GM19240 (cell line): ENCODE measurements at regions not wholly inside any gene's neighbourhood (a gene's known extent, or its start where the extent isn't known, plus 50 kb on each side); places are given as distances from the start of the nearest gene placed in this dataset.

Experiments
- DNase-seq: peaks from one replicate; pipeline ENCODE4 v3.0.0; 2011; ENCODE audit warnings: low spot score; ENCODE audit not compliant: insufficient read length

DNA sequence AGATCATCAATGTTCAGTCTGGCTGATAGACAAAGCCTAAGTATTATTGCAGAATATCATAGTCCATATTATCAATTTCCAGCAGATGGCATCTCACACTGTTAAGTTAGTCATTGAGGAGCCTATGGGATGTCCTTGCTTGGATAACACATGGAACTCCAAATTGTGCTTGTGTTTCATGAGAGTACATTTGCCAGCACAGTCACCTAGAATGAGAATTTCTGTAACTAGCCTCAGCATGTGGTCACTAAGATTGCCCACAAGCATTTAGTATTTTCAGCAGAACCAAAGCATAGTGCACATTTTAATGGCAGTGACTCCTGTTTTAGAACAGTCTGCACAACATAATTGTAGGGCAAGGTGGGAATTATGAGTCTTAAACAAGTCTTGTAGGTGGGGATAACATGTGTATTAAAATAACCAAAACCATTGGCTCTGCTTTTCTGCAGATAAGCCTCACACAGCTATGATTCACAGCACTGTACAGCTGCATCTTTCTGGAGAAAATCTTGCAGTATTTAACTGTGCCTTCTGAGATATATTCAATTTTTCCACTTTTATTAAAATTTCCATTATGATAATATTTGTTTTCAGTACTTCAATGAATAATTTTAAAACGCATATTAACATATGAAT, 882.8 kb upstream of the SOX9 start:
- no peak for DNase-seq

DNA sequence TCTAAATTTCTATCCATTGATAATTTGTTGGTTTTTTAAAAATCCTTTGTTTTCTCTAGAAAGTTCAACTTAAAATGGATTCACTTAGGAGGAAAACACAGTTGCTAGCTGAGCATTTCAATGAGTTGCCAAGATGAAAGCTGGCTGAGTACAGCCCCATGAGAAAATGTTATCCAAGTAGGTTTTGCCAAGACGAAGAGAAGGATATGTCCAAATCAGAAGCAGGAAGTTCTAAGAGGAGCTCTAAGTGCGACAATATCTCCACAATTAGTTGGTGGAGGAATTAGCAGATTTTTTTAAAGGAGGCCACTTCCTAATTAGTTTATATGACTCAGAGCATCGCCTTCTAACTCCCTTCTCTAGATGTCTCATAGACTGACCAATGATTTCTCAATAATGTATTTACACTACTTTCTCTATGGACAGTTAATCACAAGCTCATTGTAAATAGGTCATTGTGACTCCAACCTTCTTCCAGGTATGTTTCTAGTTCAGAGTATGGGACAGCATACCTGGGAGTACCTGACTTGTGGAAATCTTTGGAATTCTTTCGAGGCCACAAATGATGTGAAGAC, 873.3 kb upstream of the SOX9 start:
- no peak for DNase-seq

DNA sequence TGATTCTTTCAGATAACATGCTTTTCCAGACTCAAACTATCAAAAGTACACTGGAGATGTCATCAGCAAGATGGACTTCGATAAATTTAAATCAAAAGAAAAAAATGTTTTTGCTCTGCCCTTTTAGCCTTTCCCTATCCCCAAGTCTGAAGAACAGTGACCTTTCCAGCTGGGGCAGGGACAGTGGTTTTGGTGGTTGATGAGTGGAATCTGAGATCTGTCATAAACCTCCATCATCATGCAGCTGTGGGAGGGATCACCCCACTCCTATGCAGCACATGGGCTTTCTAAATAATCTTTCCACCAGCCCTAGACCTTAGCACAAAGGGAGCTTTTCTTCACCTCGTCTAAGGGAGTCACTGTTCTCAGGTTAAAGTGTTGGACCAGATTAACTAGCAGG, 869.5 kb upstream of the SOX9 start:
- DNase-seq: no peak

DNA sequence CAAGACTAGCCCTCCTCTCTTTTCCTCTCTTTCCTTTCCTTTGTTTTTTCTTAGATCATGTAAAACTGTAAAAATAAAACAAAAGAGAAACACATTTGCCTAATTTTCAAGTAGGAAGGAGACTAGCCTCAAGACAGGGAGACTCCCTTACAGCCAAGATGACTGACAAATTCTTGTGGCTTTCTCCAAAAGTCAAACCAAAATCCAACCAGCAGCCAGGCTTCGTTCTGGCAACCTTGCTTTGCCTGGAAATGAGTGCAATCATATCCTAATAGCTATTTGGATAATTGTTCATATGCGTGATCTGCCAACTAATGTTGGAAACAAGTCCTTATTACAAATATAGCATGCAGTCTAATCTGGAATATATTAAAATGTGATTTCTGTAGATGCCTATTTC, 868.9 kb upstream of the SOX9 start:
- DNase-seq: no peak

DNA sequence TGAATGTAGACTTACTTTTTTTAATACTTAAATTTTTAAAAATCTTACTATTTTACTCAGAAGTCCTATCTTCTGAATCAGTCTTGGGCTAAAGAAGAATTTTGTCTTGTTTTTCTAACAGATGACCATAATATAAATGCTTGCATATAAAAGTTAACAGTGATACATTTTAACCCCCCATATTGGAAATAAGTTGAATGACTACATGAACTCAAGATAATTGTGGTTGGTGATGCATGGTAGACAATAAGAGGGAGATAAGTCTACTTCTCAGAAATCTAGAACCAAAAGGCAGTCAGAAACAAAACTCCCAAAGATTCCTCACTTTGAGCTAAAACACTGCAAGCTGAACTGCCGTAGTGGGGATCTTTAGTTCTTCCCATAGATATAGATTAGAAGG, 868.4 kb upstream of the SOX9 start:
- DNase-seq: no peak

DNA sequence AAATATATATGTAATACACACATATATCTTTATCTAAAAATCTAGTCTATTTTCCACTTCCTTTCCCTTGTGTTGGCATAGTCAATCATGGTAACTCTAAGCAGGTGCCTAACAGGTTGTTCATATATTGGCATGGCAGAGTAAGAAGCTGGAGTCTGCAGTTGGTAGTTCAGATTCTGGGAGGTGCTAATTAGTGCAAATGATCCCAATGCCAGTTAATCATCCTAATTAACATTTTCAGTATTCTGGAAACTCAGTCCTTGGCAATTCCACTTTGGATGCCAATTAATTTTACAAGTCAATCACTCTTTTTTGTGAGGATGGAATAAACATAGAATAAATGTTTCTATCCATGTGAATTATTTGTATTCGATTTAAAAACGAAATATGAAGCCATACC, 863.7 kb upstream of the SOX9 start:
- no peak for DNase-seq

DNA sequence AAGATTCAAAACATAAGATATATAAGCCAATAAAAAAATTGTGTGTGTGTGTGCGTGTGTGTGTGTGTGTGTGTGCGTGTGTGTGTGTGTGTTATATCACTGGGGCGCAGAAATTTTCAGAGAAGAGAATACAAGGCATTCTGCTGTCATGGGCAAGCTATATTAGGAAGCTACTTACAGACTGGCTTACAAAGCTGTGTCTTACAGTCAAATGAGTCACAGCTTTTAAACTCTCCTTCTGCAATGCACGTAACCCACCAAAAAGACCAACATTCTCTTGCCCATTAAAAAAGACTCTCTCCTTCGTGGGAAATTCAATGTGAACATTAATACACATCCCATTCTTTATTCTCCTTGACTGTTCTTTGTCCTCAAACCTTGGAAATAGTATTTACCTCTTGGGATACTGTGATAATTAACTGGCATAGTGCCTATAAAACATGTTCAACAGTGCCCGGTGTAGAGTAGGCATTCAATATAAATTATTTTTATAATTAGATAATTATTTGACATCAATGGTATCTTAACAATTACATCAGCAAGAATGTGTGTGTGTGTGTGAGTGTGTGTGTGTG, 860.4 kb upstream of the SOX9 start:
- DNase-seq: no peak

DNA sequence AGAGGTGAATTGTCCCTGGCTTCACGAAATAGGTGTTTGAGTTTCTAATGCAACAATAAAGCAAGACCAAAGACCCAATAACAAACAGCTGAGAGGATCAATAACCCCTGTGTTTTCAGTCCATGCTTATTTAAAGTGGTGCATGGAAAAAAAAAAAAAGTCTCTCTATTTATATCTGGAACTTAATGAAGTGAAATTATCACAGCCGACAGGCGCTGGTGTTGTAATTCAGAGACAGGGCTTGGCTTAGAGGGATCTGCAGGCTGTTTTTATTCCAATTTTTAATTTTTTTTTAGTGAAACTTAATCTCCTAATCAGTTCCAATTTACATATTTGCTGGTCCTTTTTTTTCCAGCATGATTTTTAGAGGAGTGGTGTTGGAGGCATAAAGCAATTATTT, 858.2 kb upstream of the SOX9 start:
- no peak for DNase-seq

DNA sequence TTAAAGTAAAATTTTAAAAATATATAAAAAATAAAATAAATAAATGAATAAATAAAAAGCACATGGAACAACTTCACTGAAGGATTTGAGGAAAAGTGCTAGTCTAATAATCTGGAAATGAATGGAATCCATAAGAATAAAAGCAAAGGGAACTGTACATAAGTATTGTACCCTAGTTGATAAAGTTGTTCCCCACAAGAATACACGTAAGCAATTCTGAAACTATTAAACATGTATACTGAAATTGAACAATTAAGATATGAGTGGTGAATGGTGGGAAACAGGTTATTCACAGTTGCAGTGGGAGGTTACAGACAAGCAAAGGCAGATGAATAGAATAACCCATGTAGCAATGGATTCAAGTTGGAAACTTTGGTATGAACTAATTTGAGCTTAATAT, 853.2 kb upstream of the SOX9 start:
- no peak for DNase-seq

DNA sequence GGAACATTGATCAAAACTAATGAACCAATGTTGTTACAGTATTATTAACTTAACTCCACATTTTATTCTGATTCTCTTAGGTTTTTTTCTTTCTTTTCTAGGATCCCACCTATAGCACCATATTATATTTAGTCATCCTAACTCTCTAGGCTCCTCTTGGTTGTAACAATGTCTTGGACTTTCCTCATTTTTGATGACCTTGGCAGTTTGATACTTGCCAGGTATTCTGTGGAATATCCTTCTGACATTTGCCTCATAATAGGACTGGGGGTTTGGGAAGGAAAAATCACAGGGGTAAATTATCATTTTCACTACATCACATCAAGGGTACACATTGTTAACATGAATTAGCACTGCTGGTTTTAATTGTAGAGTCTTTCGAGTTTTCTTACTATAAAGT, 851.6 kb upstream of the SOX9 start:
- DNase-seq: no peak

DNA sequence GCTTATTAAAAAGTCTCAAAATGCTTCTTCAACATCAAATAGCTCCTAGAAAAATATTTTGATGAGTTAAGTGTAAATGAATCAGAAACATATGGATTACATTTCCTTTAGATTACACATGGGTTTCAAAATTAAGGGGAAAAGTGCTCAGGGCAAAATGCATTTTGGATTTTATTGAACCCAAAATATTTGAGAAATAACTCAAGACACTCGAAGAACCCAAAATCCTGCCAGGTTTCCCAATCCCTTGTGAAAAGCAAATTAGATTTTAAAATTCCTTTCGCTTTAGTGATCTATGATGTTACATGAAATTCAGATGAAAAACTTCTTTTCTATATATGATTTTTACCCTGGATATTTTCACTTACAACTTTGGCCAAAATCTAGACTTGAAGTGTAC, 847.4 kb upstream of the SOX9 start:
- DNase-seq: no peak

DNA sequence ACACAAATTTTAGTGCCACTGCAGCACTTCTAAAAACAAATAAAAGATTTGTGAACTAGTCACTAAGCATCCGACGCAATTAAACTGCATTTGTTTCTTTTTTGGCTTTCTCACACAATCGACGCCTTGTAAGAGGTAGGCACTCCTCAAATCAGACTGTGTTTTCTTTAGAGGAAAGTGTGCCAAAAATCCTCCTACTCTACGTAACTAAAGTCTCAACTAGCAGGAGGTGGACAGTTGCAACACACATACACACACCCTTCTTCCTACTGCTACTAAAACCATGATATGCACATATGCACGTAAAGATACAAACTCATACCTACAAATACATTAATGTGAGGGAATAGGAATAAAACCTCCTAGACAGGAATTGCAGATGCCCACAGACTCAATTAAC, 844.7 kb upstream of the SOX9 start:
- no peak for DNase-seq

DNA sequence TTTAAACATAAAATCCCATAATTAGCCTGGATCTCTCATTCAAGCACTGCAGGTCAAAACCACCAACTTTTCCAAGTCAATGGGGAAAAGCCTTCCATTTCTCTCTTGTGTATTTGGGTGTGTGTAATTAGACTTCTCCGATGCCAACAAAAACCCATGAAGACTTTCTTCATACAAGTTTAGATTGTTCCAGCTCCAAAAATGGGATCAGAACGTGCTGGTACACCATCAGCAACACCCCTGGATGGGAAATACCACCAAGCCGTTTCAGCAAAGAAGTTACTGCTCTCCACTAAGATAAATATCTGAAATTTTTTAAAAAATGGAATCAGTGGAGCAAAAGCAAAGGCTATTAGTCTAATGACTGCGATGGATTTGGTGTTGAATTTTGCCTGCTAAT, 837.3 kb upstream of the SOX9 start:
- DNase-seq: no peak

DNA sequence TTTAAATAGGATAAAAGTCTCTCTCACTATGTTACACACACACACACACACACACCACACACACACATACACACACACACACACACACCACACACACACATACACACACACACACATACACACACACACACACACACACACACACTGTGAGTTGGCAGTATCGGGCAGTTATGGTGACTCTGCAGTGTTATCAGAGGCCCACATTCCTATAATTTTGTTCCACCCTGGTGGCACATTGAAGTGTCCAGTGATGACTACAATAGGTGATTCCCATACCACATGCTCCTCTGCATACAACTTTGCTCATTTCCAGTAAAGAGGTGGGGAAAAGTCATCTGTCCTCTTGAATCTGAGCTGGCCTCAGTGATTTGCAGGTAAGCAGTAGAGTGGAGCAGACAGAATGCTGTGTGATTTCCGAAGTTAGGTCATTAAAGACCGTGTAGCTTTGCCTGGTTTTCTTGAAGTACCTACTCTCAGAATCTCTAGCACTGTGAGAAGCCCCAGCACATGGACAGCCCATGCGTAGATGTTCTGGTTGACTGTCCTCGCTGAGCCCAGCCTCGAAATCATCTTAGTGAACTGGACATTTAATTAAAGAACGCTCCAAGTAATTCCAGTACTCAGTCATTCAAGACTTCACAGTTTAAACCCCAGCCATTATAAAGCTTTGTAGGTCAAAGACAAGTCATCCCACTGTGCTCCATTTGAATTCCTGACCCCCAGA, 836.6 kb upstream of the SOX9 start:
- DNase-seq: no peak

DNA sequence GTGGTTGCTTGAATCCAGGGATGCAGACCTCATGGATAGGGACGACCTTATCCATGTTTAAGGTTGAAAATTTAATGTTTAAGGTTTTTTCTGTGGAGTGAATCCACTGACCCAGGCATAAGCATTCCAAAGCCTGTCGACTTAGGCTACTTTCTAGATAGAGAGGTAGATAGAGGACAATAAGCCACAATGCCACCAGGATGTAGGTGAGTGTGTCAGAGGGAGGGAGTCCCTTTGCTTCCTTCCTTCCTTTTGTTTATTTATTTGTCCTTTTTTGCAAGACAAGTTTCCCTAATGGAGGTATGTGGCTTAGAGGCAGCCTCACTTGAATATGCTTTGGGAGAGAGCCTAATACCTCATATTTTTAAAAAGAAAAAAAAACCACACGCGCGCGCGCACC, 834.2 kb upstream of the SOX9 start:
- DNase-seq: no peak

DNA sequence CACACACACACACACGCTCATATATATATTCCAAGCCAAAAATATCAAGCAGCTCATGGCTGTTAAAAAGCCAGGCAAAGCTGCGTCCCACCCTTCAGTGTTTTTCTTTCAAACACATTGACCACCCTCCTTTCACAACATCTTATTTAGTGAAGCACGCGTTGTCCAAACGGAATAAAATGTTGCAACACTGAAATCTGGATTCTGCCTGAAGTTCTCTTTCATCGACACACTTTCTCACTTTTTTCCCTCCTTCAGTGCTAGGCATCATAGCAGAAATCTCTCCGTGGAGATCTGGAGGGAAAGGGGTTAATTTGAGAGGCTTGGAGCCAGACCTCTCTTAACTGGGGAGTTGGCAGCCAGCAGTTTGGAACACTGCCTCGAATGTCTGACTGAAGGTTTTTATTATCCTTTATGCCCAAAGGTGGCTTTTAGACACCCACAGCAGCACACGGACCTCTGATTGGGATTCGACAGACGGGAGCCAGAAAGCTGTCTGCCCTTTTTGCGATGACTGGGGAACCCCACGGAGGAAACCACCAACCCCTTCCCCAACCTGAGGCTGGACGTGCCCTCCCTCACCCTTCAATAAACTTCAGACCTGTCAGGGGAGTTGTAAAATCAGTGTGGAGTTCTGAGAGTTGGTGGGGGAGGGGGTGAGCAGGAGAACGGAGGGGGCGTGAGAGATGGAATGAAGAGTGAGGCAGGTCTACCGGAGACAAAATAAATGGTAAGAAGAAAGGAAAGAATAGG, 833.6 kb upstream of the SOX9 start:
- DNase-seq: no peak

DNA sequence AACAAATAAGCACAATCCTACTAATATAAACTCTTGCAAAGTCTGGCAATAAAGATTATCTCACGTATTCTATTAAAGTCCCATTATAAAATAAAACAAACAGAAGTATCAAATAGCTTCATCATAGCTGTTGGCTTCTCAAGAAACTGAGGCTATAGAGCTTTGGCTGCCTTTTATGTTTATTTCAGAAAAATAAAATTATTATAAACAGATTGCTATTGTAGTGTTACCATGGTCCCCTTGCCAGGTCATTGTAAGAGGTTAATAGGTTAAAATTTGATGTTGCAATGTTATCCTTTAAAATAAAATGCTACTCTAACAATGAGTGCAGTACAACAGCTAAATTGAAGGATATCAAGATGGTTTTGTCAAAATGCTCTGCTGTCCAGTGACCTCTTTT, 828.8 kb upstream of the SOX9 start:
- no peak for DNase-seq

DNA sequence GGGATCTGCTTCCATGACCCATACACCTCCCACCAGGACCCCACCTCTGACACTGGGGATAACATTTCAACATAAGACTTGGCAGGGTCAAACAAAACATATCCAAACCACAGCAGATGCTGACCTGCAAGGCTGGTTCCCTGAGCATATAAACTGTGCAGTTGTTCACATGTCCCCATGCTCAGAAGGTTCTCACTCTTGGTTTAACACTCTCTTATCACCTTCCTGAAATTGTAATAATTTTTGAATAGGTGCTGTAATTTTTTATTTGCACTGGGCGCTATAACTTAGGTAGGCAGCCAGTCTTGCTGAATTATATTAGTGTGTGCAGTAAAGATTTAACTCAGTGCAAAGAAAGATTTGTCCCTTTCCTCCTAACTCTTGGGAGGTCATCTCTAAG, 824.8 kb upstream of the SOX9 start:
- no peak for DNase-seq

DNA sequence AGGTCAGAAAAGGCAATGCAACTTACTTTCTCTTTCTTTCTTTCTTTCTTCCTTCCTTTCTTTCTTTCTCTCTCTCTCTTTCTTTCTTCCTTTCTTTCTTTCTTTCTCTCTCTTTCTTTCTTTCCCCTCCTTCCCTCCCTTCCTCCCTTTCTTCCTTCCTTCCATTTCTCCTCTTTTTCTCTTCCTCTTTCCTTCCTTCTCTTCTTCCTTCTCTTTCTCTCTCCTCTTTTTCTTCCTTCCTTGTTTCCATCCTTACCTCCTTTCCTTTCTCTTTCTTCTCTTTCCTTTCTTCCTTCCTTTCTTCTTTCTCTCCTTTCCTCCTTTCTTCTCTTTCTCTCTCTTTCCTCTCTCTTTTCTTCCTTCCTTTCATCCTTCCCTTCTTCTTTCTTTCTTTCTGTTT, 819.8 kb upstream of the SOX9 start:
- no peak for DNase-seq

DNA sequence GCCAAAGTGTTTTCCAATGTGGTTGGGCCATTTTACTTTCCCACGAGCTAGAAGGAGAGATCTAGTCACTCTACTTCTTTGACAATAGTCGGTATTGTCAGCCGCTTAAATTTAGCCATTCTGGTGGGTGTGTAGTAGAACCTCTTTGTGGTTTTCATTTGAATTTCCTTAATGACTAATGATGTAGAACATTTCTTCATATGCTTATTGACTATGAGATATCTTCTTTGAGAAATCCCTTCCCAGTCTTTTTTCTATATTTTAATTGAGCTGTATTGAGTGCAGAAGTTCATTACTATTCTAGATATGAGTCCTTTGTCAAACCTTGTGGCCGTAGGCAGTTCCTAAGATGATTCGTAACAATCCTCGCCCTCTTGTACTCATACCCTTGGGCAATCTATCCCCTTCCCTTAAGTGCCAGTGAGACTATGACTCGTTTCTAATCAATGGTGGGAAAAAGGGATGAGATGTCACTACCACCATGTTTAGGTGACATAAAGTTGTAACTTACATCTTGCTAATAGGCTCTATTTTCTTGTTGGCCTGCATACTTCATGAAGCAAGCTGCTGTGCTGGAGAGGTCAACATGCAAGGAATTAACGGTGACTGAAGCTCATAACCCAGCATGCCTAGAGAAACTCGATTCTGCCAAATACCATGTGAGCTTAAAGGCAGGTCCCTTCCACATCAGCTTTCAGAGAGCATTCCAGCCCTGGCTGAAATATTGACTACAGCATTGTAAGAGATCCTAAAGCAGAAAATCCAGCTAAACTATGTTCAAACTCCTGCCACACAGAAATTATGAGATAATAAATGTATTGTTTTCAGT, 817.9 kb upstream of the SOX9 start:
- DNase-seq: no peak

DNA sequence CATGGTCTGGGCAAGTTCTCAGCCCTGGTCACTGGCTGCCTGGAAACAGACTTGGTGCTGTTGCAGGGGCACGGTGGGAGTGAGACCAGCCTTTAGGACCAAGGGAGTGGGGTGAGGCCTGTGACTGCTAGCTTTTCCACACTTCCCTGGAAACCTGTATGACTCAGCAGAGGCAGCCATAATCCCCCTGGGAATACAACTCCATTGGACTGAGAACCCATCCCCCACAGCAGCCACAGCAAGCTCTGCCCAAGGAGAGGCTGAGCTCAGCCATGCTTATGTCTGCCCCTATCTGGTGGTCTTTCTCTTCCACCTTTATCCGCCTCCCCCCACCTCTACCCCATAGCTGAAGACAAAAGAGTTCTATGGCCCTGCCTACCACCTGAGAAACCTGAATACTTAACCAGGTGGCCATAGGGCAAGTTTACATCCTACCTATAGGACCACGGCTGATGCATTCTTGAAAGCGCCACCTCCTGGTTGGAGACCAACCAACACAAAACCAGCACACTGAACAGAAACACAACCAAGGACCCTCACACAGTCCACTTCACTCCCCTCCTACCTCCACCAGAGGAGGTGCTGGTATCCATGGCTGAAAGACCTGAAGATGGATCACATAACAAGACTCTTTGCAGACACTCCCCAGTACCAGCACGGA, 816.2 kb upstream of the SOX9 start:
- DNase-seq: no peak
